ENCODE measurements at regions not wholly inside any gene's neighbourhood (a gene's known extent, or its start where the extent isn't known, plus 50 kb on each side); places are given as distances from the start of the nearest gene placed in this dataset.

DNA sequence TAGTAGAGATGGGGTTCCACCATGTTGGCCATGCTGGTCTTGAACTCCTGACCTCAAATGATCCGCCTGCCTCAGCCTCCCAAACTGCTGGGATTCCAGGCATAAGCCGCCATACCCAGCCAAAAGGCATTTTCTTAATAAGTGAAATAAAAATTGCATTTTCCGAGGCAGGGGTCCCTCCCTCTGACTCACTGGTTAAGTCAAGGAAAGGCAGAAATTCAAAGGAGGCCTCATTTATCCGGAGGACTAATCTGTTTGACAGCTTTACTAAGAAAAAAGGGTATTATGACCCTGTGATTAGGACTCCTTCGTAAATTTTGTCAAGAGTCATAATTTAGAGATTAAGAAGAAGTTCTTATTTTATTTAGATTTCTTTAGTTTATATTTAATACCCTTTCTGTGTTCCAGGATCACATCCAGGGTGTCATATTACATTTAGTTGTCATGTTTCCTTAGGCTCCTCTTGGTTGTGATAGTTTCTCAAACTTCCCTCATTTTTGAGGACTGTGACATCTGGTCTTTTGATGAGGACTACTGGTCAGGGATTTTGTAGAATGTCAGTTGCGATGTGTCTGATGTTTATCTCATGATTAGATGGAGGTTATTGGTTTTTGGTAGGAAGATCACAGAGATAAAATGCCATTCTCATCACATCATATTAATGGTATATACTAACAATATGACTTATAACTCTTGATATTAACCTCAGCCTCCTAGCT, 753.7 kb upstream of the AMOT start:
- Histone ChIP-seq H3K79me1 (ENCODE audit: low read depth, low read length) (no peaks in the 10 kb centered on the region), H3K4me3 (ENCODE audit: extremely low read depth in 1 of 4, insufficient read depth in 2 of 4, low read depth in 3 of 4, low read length in 4 of 4) (no peak overlapping the region), H4K91ac (replicated peaks; ENCODE audit: insufficient read length, low read length) (no peak overlapping the region), H3K4ac (replicated peaks; ENCODE audit: insufficient read length, low read depth, low read length) (no peak overlapping the region), H3K27me3 (replicated peaks in 1 of 4; ENCODE audit: control insufficient read depth in 3 of 4, extremely low read depth in 1 of 4, insufficient read depth in 3 of 4, low read length in 3 of 4) (no peaks in the 10 kb centered on the region), H3K14ac (ENCODE audit: insufficient read length) (no peak overlapping the region), H3K9ac (replicated peaks in 1 of 4; ENCODE audit: extremely low read depth in 1 of 4, low read depth in 3 of 4, low read length in 3 of 4) (no peak overlapping the region), H3K9me3 (ENCODE audit: insufficient read depth in 2 of 2, low read depth in 1 of 2, low read length in 1 of 2) (peaks cover 0 to 7% of the 10 kb centered on the region in 2 experiments; a peak in 1 of 4 replicates), H2AFZ (ENCODE audit: low read length) (no peak overlapping the region), H4K5ac (ENCODE audit: insufficient read length, low read depth, low read length) (no peak overlapping the region), H3K23me2 (ENCODE audit: low read depth, low read length) (no peaks in the 10 kb centered on the region), H2AK5ac (ENCODE audit: low read depth, low read length) (no peak overlapping the region), H3K27ac (ENCODE audit: low read depth, low read length) (no peak overlapping the region), H3K36me3 (ENCODE audit: control insufficient read depth in 2 of 4, insufficient read depth in 4 of 4, low read length in 3 of 4) (no peaks in the 10 kb centered on the region), H2BK20ac (ENCODE audit: low read length) (no peak overlapping the region), H3K4me2 (ENCODE audit: insufficient read depth in 1 of 2, low read depth in 2 of 2, low read length in 2 of 2) (no peak overlapping the region), H4K20me1 (replicated peaks in 1 of 2; ENCODE audit: control insufficient read depth in 1 of 2, insufficient read depth in 2 of 2, low read length in 2 of 2) (no peaks in the 10 kb centered on the region), H4K8ac (ENCODE audit: extremely low read depth, insufficient read depth, low read length) (no peak overlapping the region), H2BK12ac (ENCODE audit: low read depth, low read length) (no peak overlapping the region), H3K79me2 (ENCODE audit: control insufficient read depth in 1 of 2, insufficient read depth in 2 of 2, low read length in 2 of 2) (no peaks in the 10 kb centered on the region), H2BK120ac (replicated peaks; ENCODE audit: low read depth, low read length) (no peak overlapping the region), H2BK15ac (ENCODE audit: low read length) (no peak overlapping the region), H3K56ac (replicated peaks; ENCODE audit: insufficient read length, low read depth, low read length) (no peak overlapping the region), H3K4me1 (replicated peaks in 1 of 4; ENCODE audit: control insufficient read depth in 3 of 4, insufficient read depth in 4 of 4, low read length in 3 of 4) (no peaks in the 10 kb centered on the region), H2BK5ac (ENCODE audit: low read depth, low read length) (no peak overlapping the region), H3K23ac (ENCODE audit: insufficient read length) (no peak overlapping the region), H3K18ac (ENCODE audit: extremely low read depth, low read length) (no peak overlapping the region)
- DNase-seq (ENCODE audit: low read depth in 1 of 2, low spot score in 2 of 2) = no peak
- TF ChIP-seq POU5F1 (IDR thresholded peaks at IDR 0.05; ENCODE audit: low read depth, low read length) = no peak
- TF ChIP-seq, protein P1, sequence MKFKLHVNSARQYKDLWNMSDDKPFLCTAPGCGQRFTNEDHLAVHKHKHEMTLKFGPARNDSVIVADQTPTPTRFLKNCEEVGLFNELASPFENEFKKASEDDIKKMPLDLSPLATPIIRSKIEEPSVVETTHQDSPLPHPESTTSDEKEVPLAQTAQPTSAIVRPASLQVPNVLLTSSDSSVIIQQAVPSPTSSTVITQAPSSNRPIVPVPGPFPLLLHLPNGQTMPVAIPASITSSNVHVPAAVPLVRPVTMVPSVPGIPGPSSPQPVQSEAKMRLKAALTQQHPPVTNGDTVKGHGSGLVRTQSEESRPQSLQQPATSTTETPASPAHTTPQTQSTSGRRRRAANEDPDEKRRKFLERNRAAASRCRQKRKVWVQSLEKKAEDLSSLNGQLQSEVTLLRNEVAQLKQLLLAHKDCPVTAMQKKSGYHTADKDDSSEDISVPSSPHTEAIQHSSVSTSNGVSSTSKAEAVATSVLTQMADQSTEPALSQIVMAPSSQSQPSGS (IDR thresholded peaks at IDR 0.05; ENCODE audit: low read length) = no peak
- no peak for TF ChIP-seq KDM4A (IDR thresholded peaks at IDR 0.05; ENCODE audit: low read depth, low read length, severe bottlenecking)
- TF ChIP-seq SIRT6 (IDR thresholded peaks at IDR 0.05; ENCODE audit: low read length) = no peak
- no peak for TF ChIP-seq PHF8 (conservative IDR thresholded peaks at IDR 0.05; ENCODE audit: low read depth, low read length)
- no peak for TF ChIP-seq CBX8 (IDR thresholded peaks at IDR 0.05; ENCODE audit: borderline replicate concordance, low read depth, low read length)
- no peak for TF ChIP-seq RBBP5 (IDR thresholded peaks at IDR 0.05; ENCODE audit: borderline replicate concordance, low read depth, low read length)
- no peak for TF ChIP-seq SP4 (IDR thresholded peaks at IDR 0.05; ENCODE audit: low read length)
- no peak for TF ChIP-seq SUZ12 (IDR thresholded peaks at IDR 0.05; ENCODE audit: low read length)
- ChIA-PET CTCF (ENCODE audit: partially characterized antibody) (no interaction called here), POLR2A (ENCODE audit: partially characterized antibody) (no interaction called here)
- no peak for FAIRE-seq
- 87% methylated on average over 6 of the region's 6 CpGs; no CpG with 5 or more reads in 1 of the 2 experiments for whole genome bisulfite sequencing, 2 experiments (ENCODE audit: extremely low coverage in 1 of 2, insufficient coverage in 1 of 2, insufficient read length in 1 of 2, insufficient replicate concordance in 2 of 2, low coverage in 1 of 2, low lambda C conversion rate in 2 of 2, missing lambda C conversion rate in 1 of 2)
